HFFc6 (cell line): ENCODE measurements at regions not wholly inside any gene's neighbourhood (a gene's known extent, or its start where the extent isn't known, plus 50 kb on each side); places are given as distances from the start of the nearest gene placed in this dataset.

ENCODE experiments used
- DNase-seq: peaks from one replicate; pipeline ENCODE4 v3.0.0-alpha.2; 2018
- H3K27ac Mint-ChIP-seq: 2 replicates; pipeline ENCODE4 v1.8.0; 2020; ENCODE audit warnings: mild to moderate bottlenecking, mixed read lengths
- H3K27me3 Mint-ChIP-seq: 2 replicates; pipeline ENCODE4 v1.8.0; 2021; ENCODE audit warnings: mild to moderate bottlenecking, moderate library complexity, mixed read lengths; ENCODE audit not compliant: insufficient read depth
- H3K36me3 Mint-ChIP-seq: 2 replicates; pipeline ENCODE4 v1.8.0; 2021; ENCODE audit warnings: low read depth, mixed read lengths
- H3K4me1 Mint-ChIP-seq: 2 replicates; pipeline ENCODE4 v1.8.0; 2020; ENCODE audit warnings: low read depth, mixed read lengths
- H3K4me3 Mint-ChIP-seq: 2 replicates; pipeline ENCODE4 v1.8.0; 2020; ENCODE audit warnings: mild to moderate bottlenecking, moderate library complexity, mixed read lengths
- H3K9me3 Mint-ChIP-seq: 2 replicates; pipeline ENCODE4 v1.8.0; 2020; ENCODE audit warnings: mild to moderate bottlenecking, mixed read lengths
- TF ChIP-seq, protein P1 (sequence below): fragments of 200-600 bp; sonication (generic); IDR thresholded peaks from 2 replicates; pipeline ENCODE4 v1.5.0; 2021; ENCODE audit warnings: antibody characterized with exemption, mild to moderate bottlenecking

DNA sequence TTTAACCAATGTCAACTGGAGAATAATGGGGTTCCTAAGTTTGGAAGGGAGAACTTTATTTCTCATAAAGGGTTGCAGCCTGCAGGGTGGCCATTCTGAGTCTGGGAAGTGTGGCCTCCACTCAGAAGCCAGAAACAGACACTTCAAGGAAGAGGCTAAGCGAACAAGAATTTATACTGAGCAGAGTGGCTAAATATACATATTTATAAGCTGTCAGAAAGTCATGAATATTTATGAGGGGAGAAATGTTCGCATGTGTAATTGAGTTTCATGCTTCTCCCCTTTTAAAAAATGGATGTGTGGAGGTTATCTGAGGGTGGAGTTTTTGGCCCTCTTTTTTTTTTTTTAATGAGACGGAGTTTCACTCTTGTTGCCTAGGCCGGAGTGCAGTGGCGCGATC lies 78.1 kb upstream of the PLAC8 start:
- DNase-seq, result no peak
- Mint-ChIP-seq H3K27ac (no peak overlapping the region), H3K9me3 (no peaks in the 10 kb centered on the region), H3K27me3 (peaks cover 16% of the 10 kb centered on the region), H3K36me3 (no peaks in the 10 kb centered on the region), H3K4me1 (peaks cover 11% of the 10 kb centered on the region), H3K4me3 (no peak overlapping the region)
- TF ChIP-seq, protein P1, sequence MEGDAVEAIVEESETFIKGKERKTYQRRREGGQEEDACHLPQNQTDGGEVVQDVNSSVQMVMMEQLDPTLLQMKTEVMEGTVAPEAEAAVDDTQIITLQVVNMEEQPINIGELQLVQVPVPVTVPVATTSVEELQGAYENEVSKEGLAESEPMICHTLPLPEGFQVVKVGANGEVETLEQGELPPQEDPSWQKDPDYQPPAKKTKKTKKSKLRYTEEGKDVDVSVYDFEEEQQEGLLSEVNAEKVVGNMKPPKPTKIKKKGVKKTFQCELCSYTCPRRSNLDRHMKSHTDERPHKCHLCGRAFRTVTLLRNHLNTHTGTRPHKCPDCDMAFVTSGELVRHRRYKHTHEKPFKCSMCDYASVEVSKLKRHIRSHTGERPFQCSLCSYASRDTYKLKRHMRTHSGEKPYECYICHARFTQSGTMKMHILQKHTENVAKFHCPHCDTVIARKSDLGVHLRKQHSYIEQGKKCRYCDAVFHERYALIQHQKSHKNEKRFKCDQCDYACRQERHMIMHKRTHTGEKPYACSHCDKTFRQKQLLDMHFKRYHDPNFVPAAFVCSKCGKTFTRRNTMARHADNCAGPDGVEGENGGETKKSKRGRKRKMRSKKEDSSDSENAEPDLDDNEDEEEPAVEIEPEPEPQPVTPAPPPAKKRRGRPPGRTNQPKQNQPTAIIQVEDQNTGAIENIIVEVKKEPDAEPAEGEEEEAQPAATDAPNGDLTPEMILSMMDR, result no peak

DNA sequence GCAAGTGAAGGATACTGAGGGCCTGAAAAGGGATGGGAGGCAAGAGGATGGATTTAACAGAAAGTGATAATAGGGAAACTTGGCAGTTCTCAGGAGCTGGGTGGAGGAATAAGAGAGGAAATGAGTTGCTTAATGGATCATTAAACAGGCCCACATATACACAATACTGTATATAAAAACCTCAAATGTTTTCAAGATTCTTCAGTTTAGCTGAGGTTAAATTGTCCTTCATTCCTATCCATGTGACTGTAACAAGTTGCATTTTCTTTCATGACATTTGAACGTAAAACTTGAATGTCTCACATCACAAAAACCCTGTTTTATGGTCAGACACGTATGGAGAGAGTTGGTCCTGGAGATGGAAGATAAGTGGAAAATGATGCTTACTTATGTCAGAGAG lies 76.5 kb upstream of the PLAC8 start:
- Mint-ChIP-seq H3K9me3 (no peaks in the 10 kb centered on the region), H3K27me3 (peaks cover 16% of the 10 kb centered on the region), H3K36me3 (no peaks in the 10 kb centered on the region), H3K4me1 (peaks cover 11% of the 10 kb centered on the region), H3K27ac (no peak overlapping the region), H3K4me3 (no peak overlapping the region)
- DNase-seq, result peak; percentile 1
- TF ChIP-seq, protein P1, result no peak

DNA sequence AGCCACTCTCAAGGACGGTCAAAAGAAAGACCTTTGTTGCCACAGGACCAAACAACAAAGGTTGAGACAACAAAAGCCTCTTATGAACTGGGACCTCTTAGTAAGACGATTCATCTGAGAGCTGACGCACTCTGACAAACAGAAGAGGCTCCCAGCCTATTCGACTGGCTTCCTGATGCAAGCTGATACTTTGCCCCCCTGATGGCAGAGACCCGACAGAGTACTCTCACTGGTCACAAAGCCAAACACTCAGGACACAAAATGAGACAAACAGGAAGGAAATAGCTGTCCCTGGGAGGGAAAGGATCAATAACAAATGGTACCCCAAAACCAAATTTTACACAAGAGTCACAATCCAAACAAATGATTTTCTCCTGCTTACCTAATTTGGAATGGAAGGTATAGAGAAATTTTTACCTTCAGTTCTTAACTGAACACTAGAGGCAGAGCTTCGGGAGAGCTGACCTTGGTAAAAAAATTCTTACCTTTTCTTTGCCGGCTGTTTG lies 75.2 kb upstream of the PLAC8 start:
- peaks cover 11% of the 10 kb centered on the region for H3K4me1 Mint-ChIP-seq
- no peak overlapping the region for H3K27ac Mint-ChIP-seq
- no peak for DNase-seq
- TF ChIP-seq, protein P1, result no peak
- H3K4me3 Mint-ChIP-seq, result no peak overlapping the region
- H3K36me3 Mint-ChIP-seq, result no peaks in the 10 kb centered on the region
- no peaks in the 10 kb centered on the region for H3K9me3 Mint-ChIP-seq
- peaks cover 13% of the 10 kb centered on the region for H3K27me3 Mint-ChIP-seq

DNA sequence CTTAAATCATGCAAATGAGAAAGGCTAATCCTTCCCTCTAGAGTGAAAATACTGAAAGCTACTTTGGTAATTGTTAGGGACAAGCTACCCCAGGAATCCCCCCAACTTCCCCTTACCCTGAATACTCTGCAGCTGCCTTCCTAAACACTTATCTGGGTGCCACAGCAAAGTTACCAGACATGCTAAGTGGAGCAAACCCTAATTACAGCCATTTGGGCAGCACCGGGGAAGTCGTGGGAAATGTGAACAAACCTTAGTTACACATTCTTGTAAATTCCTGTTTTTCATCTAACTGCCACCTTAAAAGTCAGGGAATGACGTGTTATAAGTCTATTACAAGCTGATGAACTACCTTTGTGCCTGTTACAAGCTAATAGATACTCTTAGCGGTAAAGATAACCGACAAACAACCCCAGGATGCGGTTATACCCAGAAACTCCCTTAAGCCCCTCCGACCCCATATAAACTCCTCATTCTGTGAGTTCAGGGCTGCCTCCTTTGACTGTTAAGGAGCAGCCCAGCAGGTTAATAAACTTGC lies 66.0 kb upstream of the PLAC8 start:
- Mint-ChIP-seq H3K9me3 (no peaks in the 10 kb centered on the region), H3K4me3 (no peak overlapping the region), H3K36me3 (no peaks in the 10 kb centered on the region), H3K4me1 (no peaks in the 10 kb centered on the region), H3K27ac (no peak overlapping the region), H3K27me3 (peaks cover 2% of the 10 kb centered on the region; the same call in 1 of the 2 replicates)
- no peak for DNase-seq
- TF ChIP-seq, protein P1, result no peak

DNA sequence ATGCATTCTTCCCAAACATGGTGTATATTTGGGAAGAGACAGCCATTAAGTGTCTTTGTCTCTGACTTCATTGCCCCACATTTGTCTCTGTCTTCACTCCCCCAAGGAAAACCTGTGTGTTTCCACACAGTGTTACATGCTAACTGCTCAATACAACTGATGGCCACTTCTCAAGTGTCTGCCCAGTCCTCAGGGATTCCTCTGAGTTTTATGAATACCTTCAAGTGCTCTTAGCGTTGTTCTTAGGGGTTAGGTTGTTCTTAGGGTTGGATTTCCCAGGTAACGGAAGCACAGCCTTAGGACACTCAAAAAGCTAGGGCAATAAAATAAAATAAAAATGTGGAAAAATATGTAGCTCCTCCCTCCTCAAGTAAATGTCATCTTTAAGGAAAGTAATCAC lies 64.7 kb upstream of the PLAC8 start:
- no peak overlapping the region for H3K4me3 Mint-ChIP-seq
- peaks cover 2% of the 10 kb centered on the region for H3K27me3 Mint-ChIP-seq
- no peaks in the 10 kb centered on the region for H3K36me3 Mint-ChIP-seq
- no peaks in the 10 kb centered on the region for H3K4me1 Mint-ChIP-seq
- no peak for DNase-seq
- H3K9me3 Mint-ChIP-seq, result no peaks in the 10 kb centered on the region
- TF ChIP-seq, protein P1, result no peak
- H3K27ac Mint-ChIP-seq, result no peak overlapping the region

DNA sequence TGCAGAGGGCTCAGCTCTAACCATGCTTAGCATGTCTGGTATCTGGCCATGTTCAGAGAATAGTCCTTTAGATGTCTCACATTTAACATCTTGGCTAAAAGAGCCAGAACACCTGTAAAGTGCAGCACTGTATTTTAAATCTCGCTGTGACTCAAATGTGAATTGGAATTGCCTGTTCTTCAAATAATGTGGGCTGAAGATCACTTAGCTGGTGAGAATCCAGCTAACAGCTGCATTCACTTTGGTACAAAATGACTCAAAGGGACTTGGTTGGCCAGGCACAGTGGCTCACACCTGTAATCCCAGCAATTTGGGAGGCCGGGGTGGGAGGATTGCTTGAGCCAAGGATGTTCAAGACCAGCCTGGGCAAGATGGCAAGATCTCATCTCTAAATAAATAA lies 63.5 kb upstream of the PLAC8 start:
- no peaks in the 10 kb centered on the region for H3K36me3 Mint-ChIP-seq
- no peaks in the 10 kb centered on the region for H3K4me1 Mint-ChIP-seq
- H3K27ac Mint-ChIP-seq, result no peak overlapping the region
- peaks cover 2% of the 10 kb centered on the region for H3K27me3 Mint-ChIP-seq
- H3K4me3 Mint-ChIP-seq, result no peak overlapping the region
- no peak for DNase-seq
- H3K9me3 Mint-ChIP-seq, result no peaks in the 10 kb centered on the region
- TF ChIP-seq, protein P1, result no peak
